ENCODE measurements at regions not wholly inside any gene's neighbourhood (a gene's known extent, or its start where the extent isn't known, plus 50 kb on each side); places are given as distances from the start of the nearest gene placed in this dataset.

- DNase-seq (ENCODE audit: low spot score), result peak; percentile 12
Observed at GRCh38 chr16:50996166-50996829, 154.8 kb downstream of the SALL1 start.

DNA sequence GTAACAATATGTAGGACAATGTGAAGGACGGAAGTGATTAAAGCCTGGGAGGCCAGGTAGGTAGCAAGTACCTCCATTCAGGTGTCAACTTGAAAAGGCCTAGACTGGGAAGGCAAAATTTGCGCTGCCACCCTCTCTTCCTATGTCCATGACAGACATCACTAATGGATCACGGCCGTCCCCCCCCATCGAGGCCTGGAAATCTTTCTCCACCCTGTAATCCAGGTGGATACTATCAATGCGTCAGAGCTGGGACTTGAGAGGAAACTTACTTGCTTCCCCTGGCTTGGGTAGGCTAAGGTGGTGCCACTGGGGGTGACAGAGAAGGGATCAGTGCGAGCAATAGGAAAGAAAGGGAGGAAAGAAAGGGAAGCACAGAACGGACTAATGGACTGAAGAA is 156.1 kb downstream of the SALL1 start:
- no peak for DNase-seq (ENCODE audit: low spot score)

DNA sequence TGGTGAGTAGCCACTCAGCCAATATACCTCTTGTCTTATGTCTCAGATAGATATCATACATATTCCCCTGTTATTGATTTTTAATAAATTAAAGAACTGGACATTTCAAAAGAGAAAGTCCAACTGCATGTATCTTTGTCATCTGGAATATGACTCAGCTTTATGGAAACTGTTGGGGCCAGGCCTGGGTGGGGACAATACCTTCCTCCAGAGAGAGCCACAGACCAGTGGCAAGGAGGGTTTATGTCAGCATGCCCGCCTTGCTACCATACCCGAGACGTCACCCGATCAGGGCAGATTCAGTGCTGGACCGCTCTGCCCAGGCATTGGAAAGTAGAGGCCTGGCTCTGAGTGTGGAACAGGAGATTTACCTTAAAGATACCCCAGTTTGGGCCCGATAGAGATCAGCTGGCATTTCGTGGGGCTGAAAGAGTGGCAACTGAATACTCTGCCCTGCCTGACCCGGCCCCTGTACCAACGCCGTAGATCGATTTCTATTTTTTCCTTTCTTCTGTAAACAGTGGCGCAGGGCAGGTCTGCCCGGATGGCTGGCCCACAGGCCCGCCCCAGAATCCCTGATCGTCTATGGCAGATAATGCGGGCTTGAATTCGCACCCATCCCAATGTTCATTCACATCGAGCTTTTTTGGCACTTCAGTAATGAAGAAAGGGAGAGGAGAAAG is 158.6 kb downstream of the SALL1 start:
- no peak for DNase-seq (ENCODE audit: low spot score)

GRCh38 chr16:50991436-50991835 is 159.6 kb downstream of the SALL1 start:
- DNase-seq (ENCODE audit: low spot score), result no peak

- no peak for DNase-seq (ENCODE audit: low spot score)
Observed at GRCh38 chr16:50991006-50991405, 160.1 kb downstream of the SALL1 start.

- no peak for DNase-seq (ENCODE audit: low spot score)
Observed at GRCh38 chr16:50989047-50989446, 162.0 kb downstream of the SALL1 start.

DNA sequence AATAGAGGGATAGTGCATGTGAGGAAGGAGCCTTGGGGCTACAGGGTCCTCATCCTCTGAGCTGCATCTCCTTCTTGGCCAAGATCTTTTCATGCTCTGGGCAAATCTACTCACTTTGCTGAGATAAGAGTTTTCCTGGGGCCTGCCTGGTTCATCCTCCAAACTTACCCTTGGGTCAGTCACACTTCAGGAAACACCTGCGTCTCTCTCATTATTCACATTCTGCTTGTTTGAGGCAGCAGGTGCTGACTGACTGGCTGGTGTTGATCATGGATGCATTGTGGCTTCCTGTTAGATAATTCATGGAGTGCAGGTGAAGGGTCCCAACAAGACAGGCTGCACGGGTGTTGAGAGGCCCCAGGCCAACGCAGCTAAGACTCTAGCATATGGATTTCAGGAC is 162.6 kb downstream of the SALL1 start:
- no peak for DNase-seq (ENCODE audit: low spot score)

GRCh38 chr16:50986453-50986852 is 164.6 kb downstream of the SALL1 start:
- DNase-seq (ENCODE audit: low spot score), result no peak

DNA sequence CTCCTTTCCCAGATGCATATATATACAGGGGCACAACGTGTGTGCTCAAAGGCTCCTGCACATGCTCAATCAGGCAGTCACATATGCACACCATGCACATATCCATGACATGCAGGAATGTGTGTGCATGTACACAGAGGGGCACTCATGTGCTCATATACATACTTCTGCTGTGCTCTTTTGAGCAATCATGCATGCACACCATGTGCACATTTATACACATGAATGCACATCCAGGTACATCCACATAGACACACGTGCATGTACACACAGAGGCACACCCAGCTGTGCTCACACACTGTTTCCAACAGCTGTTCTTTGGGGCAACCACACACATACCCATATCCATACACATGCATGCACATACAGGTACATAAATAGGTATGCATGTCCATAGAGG is 165.3 kb downstream of the SALL1 start:
- DNase-seq (ENCODE audit: low spot score), result no peak

DNA sequence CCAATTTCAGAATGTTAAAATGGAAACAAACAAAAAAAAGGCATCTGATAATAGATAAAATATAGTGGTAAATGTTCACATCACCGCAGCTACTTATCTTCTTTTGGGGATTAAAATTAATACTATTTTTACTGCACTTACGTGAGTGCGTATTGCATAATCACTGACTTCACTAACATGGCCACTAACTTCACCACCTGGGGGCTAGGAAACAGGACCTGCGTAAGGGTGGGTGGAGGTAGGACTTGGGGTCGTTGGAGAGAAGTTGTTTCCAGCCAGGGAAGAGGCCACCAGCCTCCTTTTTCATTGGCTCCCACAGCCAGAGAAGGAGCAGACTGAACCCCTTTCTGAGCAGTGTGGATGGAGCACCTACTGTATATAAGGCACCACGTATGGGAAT is 166.4 kb downstream of the SALL1 start:
- no peak for DNase-seq (ENCODE audit: low spot score)

DNA sequence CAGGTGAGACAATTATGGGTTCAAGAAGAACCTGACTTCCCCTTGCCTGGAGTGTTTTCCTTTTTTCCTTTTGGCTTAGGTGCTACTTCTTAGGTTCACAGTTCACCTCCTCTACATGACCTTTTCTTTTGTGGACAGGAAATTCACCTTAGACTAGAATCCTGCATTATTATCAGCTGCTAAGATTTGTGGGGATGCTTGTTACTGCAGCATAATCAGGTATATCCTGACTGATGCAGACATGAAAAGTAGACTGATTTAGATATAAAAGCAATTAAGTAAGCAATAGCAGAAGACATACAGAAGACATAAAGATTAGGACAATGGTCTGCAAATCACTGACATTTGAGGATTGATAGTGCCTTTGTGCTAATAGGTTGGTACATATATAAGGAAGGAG is 168.3 kb downstream of the SALL1 start:
- no peak for DNase-seq (ENCODE audit: low spot score)

DNA sequence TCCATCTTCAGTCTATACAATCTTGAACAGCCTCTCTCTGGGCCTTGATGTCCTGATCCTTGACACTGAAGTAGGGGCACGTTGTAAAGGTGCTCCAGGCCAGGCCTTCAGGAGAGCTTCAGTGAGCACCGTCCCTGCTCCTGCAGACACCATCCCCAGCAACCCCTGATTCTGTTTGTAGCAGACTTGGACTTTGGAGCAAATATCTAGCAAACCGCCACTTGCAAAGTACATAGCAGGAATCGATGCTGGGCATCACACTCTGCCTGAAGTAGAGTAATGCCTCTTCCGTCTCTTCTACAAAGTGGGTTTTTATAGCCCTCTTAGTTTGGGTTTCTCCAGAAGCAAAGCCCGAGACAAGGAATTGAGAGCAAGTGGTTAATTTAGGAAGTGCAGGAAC is 169.1 kb downstream of the SALL1 start:
- no peak for DNase-seq (ENCODE audit: low spot score)

DNA sequence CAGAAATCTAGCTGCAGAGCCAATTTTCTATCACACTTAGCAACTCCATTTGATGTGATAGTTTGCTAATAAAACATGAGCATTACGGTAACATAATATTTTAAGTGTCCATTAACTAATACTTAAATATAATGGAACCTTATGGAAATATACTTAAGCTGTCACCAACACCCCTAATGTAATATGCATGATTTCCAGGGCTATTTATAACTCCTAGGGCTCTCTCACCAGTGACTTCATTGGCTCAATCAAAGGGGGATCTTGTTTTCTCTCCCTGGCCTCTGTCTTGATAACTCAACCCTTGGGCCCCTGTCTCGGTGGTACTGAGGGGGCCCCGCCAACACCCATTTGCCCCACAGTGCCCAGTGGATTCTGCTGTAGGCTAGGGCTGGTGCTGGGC is 170.4 kb downstream of the SALL1 start:
- DNase-seq (ENCODE audit: low spot score), result no peak

GRCh38 chr16:50979806-50980620 is 171.1 kb downstream of the SALL1 start:
- DNase-seq (ENCODE audit: low spot score), result no peak

GRCh38 chr16:50977138-50977537 is 173.9 kb downstream of the SALL1 start:
- no peak for DNase-seq (ENCODE audit: low spot score)

DNA sequence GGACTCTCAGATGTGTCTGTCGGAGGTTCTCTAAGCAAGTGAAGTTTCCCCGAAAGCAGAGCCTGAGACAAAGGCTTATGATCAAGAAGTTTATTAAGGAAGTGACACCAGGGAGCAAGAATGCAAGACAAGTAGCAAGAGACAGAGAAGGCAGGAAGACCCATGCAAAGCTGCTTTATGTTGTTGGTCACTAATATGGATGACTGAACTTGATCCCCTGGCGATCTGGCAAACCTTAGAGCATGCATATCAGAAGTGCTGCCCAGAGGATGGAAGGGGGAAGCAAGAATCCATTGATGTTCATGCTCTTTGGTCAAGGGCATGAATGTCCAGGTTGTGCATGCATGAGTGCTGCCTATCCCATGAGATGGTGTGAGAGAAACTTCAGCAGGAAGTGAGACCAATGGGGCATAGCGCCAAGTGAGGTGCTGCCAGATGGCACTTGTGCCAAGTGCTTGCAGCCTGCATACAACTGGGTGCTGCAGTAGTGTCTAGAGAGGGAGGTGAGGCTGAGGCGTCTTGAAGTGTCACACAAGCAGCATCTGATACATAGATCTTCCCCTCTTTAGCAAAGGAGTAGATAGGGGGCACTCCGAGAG is 176.5 kb downstream of the SALL1 start:
- DNase-seq (ENCODE audit: low spot score), result no peak

- no peak for DNase-seq (ENCODE audit: low spot score)
Observed at GRCh38 chr16:50972876-50973275, 178.2 kb downstream of the SALL1 start.

DNA sequence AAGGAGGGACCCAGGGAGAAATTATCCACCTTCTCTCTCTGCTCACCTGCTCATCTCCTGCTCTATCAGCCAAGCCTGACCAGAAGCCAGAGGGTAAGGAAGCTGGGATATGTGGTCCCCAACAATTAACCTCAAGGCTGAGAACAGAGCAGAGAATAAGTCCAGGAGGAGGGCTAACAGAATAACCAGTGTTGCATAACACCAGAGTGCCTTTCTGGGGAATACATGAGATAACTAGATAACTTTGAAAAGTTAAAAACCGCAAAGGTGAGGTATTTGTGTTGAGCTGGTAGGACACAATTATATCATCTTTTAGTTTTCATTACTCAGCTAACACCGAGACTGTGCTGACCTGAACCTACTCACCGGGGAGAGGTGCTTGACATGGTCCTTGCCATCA is 180.8 kb downstream of the SALL1 start:
- DNase-seq (ENCODE audit: low spot score), result no peak

DNA sequence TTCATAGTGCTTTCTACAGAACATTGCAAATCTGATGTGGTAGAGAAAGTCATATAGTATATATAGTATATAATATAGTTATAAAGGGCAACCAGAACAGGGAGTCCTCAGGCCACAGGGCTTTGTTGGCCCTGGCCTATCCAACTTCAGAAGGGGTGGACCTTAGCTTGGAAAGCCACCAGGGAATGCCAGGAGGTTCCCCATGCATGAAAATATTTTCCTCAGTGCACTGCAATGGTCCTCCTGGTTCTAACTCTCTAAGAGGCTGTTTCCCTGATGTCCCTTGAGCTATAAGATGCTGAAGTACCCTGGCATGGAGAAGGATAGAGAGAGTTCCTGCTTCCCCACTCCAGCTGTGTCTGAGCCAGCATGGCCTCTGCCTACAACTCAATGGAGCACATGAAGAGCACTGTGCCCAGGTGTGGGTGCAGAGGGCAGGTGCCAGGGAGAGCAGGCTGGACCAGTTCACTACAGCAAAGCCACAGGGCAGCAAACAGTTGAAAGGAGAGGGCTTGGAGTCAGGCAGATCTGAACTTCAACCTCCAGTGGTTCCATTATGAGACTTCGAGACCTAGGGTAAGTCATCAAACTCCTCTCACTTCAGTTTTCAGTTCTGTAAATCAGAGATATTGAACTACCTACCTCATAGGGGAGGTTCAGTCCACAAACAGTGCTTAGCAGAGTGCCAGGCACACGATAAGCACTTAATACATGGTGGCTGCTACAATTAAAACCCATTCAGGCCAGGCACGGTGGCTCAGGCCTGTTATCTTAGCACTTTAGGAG is 183.1 kb downstream of the SALL1 start:
- DNase-seq (ENCODE audit: low spot score), result no peak

DNA sequence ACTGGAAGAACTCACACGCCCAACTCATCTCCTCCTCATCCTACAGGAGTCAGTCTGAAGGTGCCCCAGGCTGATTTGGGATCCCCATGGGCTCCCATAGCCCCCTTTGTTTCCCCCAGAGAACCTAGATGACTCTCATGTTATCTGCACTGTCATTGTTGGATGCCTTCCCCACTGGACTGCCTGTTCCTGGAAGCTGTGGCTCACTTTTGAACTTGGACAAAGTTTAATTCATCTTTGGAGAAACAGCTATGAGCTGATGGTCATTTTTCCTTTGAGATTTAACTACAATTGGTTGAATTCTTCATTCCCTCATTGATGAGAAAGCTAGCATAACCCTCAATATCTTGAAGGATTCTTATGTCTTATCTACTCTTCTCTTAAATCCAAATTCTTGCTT is 186.6 kb downstream of the SALL1 start:
- no peak for DNase-seq (ENCODE audit: low spot score)

- DNase-seq (ENCODE audit: low spot score), result no peak
Observed at GRCh38 chr16:50961952-50962351, 189.1 kb downstream of the SALL1 start.
